Endothelial cell of umbilical vein (primary cell): ENCODE measurements at regions not wholly inside any gene's neighbourhood (a gene's known extent, or its start where the extent isn't known, plus 50 kb on each side); places are given as distances from the start of the nearest gene placed in this dataset.

Experiments used
- BruUV-seq: library from RNA; stranded (reverse); fragments of 400-500 nt; replicated peaks from 2 replicates; lab custom pipeline; 2021; lab: Mats Ljungman, UMichigan
- CTCF ChIA-PET: fragments of 300-600, 350-600 bp; sonication (Branson Sonifier 250); formaldehyde crosslinking; loops from one replicate; lab custom pipeline; 2021; ENCODE audit warnings: antibody characterized with exemption, inconsistent platforms; lab: Charles Lee
- POLR2A ChIA-PET: fragments of 300-600, 350-600 bp; sonication (Branson Sonifier 250); formaldehyde crosslinking; loops from one replicate; lab custom pipeline; 2021; ENCODE audit warnings: antibody characterized with exemption, inconsistent platforms; lab: Charles Lee
- DNase-seq: peaks from one replicate; pipeline ENCODE4 v3.0.0-alpha.2; 2011; ENCODE audit warnings: low read depth, low spot score
- FAIRE-seq: peaks from 2 replicates; lab custom pipeline; 2011; peaks lifted over from hg19 to GRCh38; lab: Jason Lieb, UNC
- H2AFZ ChIP-seq: 2 replicates; pipeline ENCODE4 v1.6.0; 2012; ENCODE audit warnings: low read depth, low read length, control low read depth, inconsistent platforms
- H3K27ac ChIP-seq: 2 replicates; pipeline ENCODE4 v1.5.1; 2011; ENCODE audit warnings: low read depth, mild to moderate bottlenecking, control low read depth, low read length, moderate library complexity; ENCODE audit not compliant: insufficient read depth
- H3K27me3 ChIP-seq, 2 experiments: 2 replicates each; pipeline versions ENCODE4 v1.6.0 to v1.6.1; 2011; ENCODE audit warnings: low read length in 2 of 2, mixed read lengths in 1 of 2; ENCODE audit not compliant: control insufficient read depth in 2 of 2, insufficient read depth in 2 of 2
- H3K36me3 ChIP-seq, 2 experiments: 2 replicates in 1 of 2; 3 replicates in 1 of 2; pipeline ENCODE4 v1.5.1; 2011; ENCODE audit warnings: low read length in 2 of 2, mild to moderate bottlenecking in 1 of 2, moderate library complexity in 1 of 2; ENCODE audit not compliant: control insufficient read depth in 2 of 2, insufficient read depth in 2 of 2; ENCODE audit errors: extremely low read depth in 1 of 2
- H3K4me1 ChIP-seq: 3 replicates; pipeline ENCODE4 v1.5.1; 2011; ENCODE audit warnings: mild to moderate bottlenecking, low read length; ENCODE audit not compliant: control insufficient read depth, insufficient read depth; ENCODE audit errors: extremely low read depth
- H3K4me2 ChIP-seq: 2 replicates; pipeline ENCODE4 v1.6.1; 2011; ENCODE audit warnings: low read length, control low read depth, mixed read lengths; ENCODE audit not compliant: insufficient read depth
- H3K4me3 ChIP-seq, 3 experiments: fragments of 200-600 bp in 1 of 3; sonication (generic), shearing (Covaris generic) in 1 of 3; replicated peaks in 1 of 3; 2 replicates each; pipeline ENCODE4 v1.5.1; 2011 to 2016; ENCODE audit warnings: control low read depth in 3 of 3, low read length in 3 of 3, mild to moderate bottlenecking in 2 of 3, inconsistent platforms in 1 of 3, low read depth in 1 of 3, moderate library complexity in 1 of 3; ENCODE audit not compliant: insufficient read depth in 1 of 3
- H3K79me2 ChIP-seq: 2 replicates; pipeline ENCODE4 v1.6.0; 2012; ENCODE audit warnings: low read length, inconsistent platforms; ENCODE audit not compliant: control insufficient read depth, insufficient read depth
- H3K9ac ChIP-seq: replicated peaks from 2 replicates; pipeline ENCODE3; 2011; ENCODE audit warnings: low read length, control low read depth; ENCODE audit not compliant: insufficient read depth; ENCODE audit errors: extremely low read depth
- H3K9me1 ChIP-seq: replicated peaks from 3 replicates; pipeline ENCODE4 v1.6.0; 2011; ENCODE audit warnings: mild to moderate bottlenecking, low read length; ENCODE audit not compliant: control insufficient read depth, insufficient read depth; ENCODE audit errors: extremely low read depth
- H3K9me3 ChIP-seq: replicated peaks from 2 replicates; pipeline ENCODE4 v1.5.1; 2012; ENCODE audit warnings: low read length, inconsistent platforms; ENCODE audit not compliant: control insufficient read depth, insufficient read depth
- H4K20me1 ChIP-seq: replicated peaks from 2 replicates; pipeline ENCODE3; 2011; ENCODE audit warnings: mild to moderate bottlenecking, low read length; ENCODE audit not compliant: control insufficient read depth, insufficient read depth; ENCODE audit errors: extremely low read depth
- CTCF ChIP-seq, 2 donors: IDR thresholded peaks; 1 replicate in 1 of 2; 2 replicates in 1 of 2; pipeline ENCODE4 v1.5.1; 2011; ENCODE audit warnings: low read length in 2 of 2, mild to moderate bottlenecking in 2 of 2, moderate library complexity in 2 of 2, control low read depth in 1 of 2, inconsistent platforms in 1 of 2, low read depth in 1 of 2; ENCODE audit not compliant: insufficient read depth in 1 of 2; ENCODE audit errors: extremely low read depth in 1 of 2
- EZH2 ChIP-seq: IDR thresholded peaks from 2 replicates; pipeline ENCODE4 v1.6.1; 2012; ENCODE audit warnings: borderline replicate concordance, low read depth, mild to moderate bottlenecking, moderate library complexity, low read length, inconsistent platforms; ENCODE audit not compliant: severe bottlenecking
- FOS ChIP-seq: IDR thresholded peaks from 2 replicates; pipeline ENCODE4 v1.6.1; 2011; ENCODE audit warnings: mild to moderate bottlenecking, low read length, moderate library complexity, borderline replicate concordance; ENCODE audit not compliant: insufficient read depth
- GATA2 ChIP-seq: IDR thresholded peaks from 2 replicates; pipeline ENCODE4 v1.7.0; 2011; ENCODE audit warnings: low read depth, mild to moderate bottlenecking, moderate library complexity, mixed read lengths, low read length; ENCODE audit not compliant: insufficient read length, insufficient read depth
- JUN ChIP-seq: IDR thresholded peaks from 2 replicates; pipeline ENCODE4 v1.6.1; 2011; ENCODE audit warnings: borderline replicate concordance, low read depth; ENCODE audit not compliant: insufficient read length, insufficient read depth
- MAX ChIP-seq: IDR thresholded peaks from 2 replicates; pipeline ENCODE4 v1.6.1; 2011; ENCODE audit not compliant: insufficient read depth, insufficient read length
- MYC ChIP-seq: IDR thresholded peaks from one replicate; pipeline ENCODE4 v1.6.1; 2011; ENCODE audit warnings: mild to moderate bottlenecking, low read depth, low read length
- POLR2A ChIP-seq: IDR thresholded peaks from 2 replicates; pipeline ENCODE4 v1.6.1; 2012; ENCODE audit warnings: low read depth, mild to moderate bottlenecking, control low read depth, low read length
- POLR2AphosphoS5 ChIP-seq: IDR thresholded peaks from 2 replicates; pipeline ENCODE4 v1.6.1; 2012; ENCODE audit warnings: low read depth, mild to moderate bottlenecking, control low read depth, low read length, moderate library complexity; ENCODE audit not compliant: insufficient read depth
- dilution Hi-C: fragments of 300-500 bp; cut with MboI; formaldehyde crosslinking; loops from one replicate; pipeline ENCODE4 v1.15.0; 2019; ENCODE audit warnings: low sequenced_read_pairs; ENCODE audit not compliant: extremely low pct_ligation_motif_present
- intact Hi-C: fragments of 100-400 bp; cut with micrococcal nuclease; formaldehyde crosslinking; loops from one replicate; pipeline ENCODE4 v1.10.0; 2022

GRCh38 chr10:60605476-60605875 is 172.8 kb upstream of the CDK1 start:
- BruUV-seq = no TSS peak

More at GRCh38 chr10:60605476-60605875, 172.8 kb upstream of the CDK1 start:
- Histone ChIP-seq H3K9ac (no peak overlapping the region), H3K9me3 (no peaks in the 10 kb centered on the region), H3K27ac (no peak overlapping the region), H2AFZ (no peak overlapping the region), H3K79me2 (no peaks in the 10 kb centered on the region), H3K27me3 (peaks cover 3 to 7% of the 10 kb centered on the region in 2 experiments), H3K9me1 (no peaks in the 10 kb centered on the region), H4K20me1 (no peaks in the 10 kb centered on the region), H3K4me3 (no peak overlapping the region), H3K4me1 (no peaks in the 10 kb centered on the region), H3K36me3 (no peaks in the 10 kb centered on the region), H3K4me2 (no peak overlapping the region)
- FAIRE-seq = no peak
- ChIA-PET POLR2A (no interaction called here), CTCF (interaction anchor here (1.4 to 2.2 kb wide), 2 partner anchors 9 to 23 kb away, joined by 3 to 6 read pairs; no protein-coding TSS in a partner anchor)
- DNase-seq = no peak
- intact Hi-C loops (no loop called here), dilution Hi-C loops (no loop called here)
- TF ChIP-seq FOS (no peak), MAX (no peak), CTCF (IDR thresholded peaks at IDR 0.05; ENCODE audit: extremely low read depth in 1 of 2, insufficient read depth in 1 of 2, low read depth in 1 of 2, low read length in 2 of 2) (no peak), POLR2A (no peak), GATA2 (no peak), EZH2 (no peak), POLR2AphosphoS5 (no peak), MYC (no peak), JUN (no peak)
